Inflammatory macrophage (primary cell): ENCODE measurements at regions not wholly inside any gene's neighbourhood (a gene's known extent, or its start where the extent isn't known, plus 50 kb on each side); places are given as distances from the start of the nearest gene placed in this dataset.

ENCODE experiments used
- DNase-seq, 2 donors: peaks; one replicate each; pipeline ENCODE4 v3.0.0-alpha.2; 2020 to 2022

DNA sequence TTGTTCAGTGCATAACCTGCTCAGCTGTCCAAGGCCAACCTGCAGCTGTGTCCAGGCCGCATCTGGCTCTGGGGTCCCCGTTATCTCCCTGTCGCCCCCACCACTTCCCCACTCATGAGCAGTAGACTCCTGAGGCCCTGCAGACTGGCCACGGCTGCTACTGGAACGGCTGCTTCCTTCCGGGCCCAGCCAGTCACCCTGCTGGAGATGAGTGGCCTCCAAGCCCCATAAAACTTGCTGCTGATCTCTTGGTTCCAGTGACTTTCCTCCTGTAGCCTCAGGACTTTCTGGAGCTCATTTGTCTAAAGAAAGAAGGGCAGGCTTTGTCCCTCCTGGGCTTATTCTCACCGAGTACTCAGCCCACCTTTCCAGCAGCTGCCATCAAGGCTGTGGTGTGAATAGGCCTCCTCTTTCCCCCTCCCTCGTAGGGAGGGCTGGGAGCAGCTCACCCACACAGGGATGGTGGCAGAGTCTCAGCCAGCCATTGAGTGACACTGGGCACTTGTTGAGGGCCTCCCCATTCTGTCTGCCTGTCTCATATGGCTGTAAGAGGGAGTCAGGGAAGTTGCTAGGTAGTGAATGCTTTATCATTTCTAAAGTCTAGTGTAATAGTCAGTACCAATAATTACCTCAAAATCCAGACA, 257.3 kb downstream of the MYCN start:
- DNase-seq = no peak

DNA sequence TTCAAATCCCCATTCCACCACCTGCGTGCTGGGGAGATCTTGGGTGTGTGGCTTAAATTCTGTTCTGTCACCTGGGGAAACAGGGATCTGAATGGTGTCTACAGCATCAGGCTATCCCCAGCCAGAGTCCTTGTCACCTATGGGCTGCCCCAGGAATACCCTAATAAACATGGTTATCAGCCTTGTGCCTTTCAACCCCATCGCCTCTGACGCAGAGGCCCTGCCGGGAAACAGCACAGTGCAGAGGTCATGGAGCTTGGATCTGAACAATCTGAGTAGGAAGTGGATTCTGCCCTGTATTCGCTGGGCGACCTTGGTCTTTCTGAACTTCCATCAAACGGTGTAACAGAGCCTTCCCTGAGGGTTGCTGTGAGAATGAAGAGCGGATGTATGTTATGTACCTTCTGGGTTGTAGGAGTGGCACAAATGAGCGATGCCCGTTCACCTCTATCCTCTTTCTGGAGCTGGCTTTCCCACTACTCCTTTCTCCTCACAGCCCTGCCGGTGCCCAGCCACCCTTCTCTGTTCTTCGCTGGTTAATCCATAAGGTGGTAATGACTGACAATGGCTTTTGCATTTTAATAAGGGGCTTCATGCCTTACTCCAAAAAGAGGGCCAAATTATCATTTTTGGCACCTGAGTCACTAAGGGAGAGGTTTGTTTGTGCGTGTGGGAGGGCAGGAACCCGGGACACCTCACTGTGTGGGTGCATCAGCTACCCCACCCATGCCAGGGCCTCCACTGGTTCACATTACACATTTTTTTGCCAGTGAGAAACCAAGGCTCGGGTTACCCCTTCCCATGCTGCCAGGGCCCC, 256.5 kb downstream of the MYCN start:
- no peak for DNase-seq

DNA sequence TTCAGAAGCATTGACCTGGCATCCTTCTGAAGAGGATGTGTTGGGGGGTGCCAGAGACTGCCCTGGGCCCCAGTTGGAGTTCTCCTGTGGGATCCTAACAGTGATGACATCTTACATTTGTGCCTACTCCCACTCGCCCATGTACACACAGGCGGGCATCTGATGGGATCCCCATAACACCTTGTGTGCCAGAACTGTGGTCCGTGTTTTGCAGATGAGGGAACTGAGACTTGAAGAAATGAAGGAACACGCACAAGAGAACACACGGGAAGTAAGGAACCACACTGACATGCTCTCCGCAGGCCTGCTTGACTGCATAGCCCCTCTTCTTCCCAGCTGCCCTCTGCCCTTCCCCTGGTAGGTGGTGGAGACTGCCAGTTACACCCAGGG, 255.3 kb downstream of the MYCN start:
- DNase-seq = no peak

DNA sequence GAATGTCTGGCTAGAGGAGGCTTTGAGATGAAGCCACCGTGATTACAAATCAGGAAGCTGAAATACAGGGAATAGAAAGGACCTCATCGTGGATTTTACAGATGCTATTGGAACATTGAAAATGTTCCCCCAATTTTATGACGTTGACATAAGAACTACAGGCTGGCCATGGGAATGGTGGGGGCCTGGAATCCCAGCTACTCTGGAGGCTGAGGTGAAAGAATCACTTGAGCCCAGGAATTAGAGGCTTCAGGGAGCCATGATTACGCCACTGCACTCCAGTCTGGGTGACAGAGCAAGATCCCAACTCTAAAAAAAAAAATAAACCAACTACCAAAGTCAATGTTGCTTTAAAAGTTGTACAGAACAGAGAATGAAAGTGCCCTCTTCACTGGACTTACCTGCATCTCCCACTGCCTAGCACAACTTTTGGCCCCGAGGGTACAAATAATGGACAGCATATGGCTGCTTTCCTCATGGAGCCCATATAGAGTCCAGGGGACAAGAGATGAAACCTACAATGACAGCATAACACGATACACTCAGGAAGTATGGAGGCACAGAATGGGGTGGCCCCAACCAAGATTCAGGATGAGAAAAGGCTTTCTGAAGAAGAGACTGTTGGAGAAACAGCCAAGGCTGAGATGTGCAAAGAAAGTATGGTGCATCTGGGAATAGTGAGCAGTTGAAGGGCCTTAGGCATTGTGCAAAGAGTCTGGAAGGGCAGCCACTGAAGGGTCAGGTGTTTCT, 254.8 kb downstream of the MYCN start:
- no peak for DNase-seq

DNA sequence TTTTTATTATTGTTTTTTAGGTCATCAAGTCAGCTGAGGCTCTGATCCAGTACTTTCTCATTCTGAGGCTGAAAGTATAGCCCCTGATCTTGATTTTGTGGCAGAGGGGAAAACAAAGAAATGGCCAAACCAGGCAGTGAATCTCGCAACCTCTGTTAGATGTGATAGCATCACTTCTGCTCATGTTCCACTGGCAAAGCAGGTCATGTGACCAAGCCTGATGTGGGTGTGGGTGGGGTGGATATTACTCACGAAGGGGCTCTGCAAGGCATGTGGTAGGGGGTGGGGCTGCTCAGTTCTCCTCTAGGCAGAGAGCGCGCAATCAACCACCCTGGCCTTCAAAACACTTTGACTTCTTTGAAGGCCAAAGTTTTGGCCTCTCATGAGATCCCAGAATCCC, 254.2 kb downstream of the MYCN start:
- DNase-seq = peak in 1 of 2 donors; percentile 24

DNA sequence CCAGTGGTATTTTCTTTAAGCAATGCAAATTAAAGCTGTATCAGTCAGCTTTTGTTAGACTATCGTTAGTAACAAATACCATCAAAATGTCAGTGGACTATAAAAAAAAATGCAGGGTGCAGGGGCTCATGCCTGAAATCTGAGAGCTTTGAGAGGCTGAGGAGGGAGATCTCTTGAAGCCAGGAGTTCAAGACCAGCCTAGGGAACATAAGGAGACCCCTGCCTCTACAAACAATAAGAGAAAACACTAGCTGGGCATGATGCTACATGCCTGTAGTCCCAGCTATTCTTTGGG, 253.7 kb downstream of the MYCN start:
- DNase-seq = no peak

DNA sequence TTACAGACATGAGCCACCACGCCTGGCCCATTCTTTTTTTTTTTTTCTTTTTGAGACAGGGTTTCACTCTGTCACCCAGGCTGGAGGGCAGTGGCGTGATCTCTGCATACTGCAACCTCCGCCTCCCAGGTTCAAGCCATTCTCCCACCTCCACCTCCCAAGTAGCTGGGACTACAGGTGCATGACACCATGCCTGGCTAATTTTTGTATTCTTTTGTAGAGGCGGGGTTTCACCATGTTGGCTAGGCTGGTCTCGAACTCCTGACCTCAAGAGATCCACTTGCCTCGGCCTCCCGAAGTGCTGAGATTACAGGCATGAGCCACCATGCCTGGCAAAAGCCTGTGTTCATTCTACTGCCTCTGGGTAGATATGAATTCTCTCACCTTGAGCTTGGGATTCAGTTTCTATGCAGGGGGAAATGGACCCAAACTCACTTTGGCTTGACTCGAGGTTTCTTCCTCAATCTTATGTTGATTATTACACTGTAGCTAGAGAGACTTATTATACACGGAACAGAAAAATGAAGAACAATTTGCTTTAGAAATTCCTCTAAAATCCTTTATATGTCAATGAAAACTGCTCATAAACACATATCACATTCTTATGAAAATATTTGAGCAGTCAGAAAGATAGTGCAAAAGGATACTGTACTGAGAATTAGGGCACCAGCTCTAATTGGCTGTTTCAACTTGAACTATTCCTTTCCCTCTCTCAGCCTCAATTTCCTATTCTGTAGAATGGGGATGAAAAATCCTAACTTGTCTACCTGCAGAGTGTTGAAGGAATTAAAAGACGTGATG, 252.3 kb downstream of the MYCN start:
- DNase-seq = no peak

DNA sequence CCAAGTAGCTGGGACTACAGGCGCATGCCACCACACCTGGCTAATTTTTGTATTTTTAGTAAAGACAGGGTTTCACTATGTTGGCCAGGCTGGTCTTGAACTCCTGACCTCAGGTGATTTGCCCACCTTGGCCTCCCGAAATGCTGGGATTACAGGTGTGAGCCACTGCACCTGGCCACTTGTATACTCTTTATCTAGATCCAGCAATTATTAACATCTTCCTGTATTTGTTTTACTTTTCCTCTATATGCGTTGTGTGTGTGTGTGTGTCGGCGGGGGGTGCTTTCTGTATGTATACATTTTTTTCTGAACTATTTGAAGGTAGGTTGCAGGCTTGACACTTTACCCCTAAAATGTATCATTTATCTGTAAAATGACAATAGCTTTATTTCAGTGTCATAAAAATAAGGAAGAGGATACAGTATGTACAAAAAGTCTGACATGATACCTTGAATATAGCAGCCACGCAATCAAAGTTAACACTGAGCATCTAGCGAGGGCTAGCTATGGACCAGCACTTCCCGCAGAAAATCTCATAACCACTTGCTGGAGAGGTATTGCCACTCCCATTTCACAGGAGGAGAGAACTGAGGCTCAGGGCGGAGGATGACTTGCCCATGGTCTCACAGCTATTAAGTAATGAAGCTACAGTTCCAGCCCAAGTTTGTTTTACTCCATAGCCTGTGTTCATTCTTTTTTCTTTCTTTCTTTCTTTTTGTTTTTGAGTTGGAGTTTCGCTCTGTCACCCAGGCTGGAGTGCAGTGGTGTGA, 251.3 kb downstream of the MYCN start:
- no peak for DNase-seq

DNA sequence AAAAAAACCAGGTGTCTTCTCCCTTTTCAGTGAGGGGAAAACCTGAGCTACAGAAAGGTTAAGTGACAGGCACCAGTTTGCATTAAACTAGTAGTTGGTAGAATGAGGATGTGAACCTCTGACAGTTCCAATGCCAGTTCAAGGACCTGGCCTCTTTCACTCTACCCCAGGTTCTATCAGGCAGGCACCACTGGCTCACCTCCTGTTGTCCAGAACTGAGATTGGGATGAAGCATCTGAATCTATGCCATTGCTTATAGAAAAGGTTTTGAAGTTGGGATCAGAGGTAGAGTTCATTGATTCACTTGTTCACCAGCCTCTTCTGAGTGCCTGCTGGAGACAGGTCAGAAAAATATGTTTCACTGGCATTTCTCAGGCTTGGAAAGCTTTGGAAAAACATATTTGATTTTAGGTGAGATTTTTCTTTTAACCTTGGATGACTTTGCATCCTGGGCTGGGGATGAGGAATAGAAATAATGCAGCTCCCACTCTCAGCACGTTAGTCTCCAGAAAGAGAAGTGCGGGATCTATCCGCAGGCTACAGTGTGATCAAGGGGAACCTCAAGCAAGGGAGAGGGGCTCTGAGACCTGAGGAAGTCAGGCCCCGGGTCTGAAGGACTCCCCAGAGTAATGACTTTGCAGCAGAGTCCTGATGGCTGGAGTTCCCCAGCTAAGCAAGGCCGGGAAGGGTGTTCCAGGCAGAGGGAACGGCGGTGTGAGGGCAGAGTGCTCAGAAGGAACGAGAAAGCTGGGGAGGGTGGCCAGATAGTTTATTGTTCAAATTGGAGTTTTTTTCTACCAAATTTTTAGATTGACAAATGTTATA, 250.3 kb downstream of the MYCN start:
- DNase-seq = no peak

DNA sequence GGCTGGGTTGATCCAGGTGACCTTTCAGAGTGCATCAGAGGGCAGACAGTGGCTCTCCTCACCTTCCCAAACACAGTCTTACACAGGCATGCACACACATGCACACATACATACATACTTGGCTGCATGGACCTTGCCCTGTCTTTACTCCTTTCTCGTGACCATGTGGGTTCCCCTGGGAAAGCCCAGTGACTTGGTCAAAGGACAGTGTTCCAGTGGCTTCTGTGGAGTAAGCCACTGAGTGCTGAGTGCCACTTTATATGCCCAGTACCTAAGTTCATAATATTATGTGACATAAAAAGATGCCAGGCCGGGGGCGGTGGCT, 249.4 kb downstream of the MYCN start:
- no peak for DNase-seq

DNA sequence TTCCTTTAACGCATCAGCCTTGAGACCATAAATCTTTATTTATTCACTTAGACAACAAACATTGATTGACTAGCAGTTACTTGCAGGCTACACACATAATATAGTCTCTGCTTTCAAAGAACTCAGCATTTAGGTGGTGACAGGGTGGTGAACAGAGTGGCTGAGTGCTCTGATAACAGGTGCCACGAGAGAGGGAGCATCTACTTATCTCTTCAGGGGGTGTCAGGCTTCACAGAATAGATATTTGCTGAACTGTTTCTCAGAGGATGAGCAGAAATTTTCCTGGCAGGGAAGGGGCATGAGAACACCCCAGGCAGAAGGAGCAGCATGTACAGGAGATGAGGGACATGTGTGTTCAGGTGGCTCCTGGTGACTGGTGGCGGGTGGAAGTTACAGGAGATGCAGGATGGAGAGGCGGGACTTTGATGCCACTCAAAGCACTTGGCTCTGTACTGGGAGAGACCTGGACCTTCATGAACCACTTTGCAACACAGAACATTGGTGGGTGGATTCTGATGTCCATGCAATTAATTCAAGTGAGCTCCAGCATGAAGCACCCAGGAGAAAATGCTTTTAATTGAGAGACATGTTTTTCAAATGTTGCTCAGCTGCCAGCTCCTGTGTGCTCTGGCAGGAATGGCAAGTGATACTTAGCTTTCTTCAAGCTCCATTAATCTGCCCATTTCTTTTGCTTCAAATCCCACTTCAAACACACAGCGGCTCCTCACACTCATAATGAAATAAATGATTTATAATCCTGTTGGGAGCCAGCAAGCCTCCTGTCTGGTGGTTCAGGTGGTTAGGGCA, 248.9 kb downstream of the MYCN start:
- no peak for DNase-seq

DNA sequence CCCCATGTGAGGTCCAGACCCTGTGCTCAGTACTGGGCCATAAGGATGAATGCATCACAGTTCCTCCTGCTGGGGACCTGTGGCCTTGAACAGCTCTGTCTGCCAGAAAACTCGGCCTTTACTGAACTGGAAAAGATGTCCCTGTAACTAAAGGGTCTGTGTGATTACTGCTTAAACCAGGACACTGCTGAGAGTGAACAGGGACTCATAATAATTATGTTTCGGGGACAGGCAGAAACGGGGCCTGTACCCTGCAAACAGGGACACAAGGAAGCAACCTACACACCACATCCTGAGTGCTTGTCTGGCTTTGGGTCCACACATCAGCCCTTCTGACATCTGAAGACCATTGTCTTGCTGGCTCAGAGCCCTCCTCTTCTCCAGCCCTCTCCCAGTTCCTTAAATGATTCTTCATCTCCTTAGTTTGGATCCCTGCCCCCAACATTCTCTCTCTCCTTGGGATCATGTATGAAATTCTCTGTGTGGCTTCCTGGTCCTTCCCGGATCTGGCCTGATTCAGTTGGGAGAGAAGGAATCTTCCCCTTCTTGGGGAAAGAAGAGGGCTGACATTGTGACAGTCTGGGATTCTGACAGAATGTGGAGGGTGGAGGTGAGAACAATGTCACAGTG, 248.0 kb downstream of the MYCN start:
- DNase-seq = no peak

DNA sequence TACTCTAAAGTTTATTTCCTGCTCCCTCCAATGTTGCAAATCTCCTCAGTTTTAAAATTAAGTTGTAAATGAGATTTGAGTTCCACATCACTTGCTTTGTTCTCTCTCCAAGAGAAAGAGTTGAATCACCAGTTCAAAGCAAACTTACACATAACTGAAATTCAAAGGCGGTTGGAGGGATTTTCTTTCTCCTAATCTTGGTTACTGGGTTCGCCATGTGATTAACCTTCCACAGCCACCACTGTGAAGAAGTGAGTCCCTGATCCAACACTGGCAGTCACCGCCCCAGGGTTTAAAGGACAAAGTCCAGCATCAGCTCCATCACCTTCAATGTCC, 247.1 kb downstream of the MYCN start:
- no peak for DNase-seq

DNA sequence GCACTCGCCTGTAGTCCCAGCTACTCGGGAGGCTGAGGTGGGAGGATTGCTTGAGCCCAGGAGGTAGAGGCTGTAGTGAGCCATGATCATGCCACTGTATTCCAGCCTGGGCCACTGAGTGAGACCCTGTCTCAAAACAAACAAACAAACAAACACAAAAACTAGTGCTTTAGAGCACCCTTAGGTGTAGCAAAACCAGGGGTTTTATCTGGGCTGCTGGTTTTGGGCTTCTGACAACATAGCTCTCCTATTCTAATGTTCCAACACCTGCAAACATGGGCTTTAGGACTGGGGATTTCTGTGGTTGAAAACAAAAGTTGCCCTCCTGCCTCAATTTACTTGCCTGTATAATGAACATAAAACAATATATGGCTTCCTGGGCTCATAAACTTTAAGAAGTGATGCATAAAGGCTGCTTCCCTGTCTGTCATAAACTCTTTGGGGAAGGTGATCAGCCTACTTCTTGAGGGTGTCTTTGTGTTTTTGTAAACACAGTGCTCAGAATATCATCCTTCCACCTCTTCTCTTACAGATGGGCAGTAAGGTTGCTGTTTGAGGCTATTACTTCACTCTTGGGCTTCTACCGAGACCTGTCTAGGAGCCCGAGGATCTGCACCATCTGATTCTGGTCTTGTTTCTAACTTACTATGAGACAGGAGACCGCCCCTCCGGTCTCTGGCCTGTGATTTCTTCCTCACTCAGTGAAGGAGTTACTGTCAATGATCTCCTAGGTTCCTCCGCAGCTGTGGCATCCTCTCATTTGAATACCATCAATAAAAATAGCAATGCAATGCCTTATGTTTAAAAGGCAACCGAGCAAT, 246.5 kb downstream of the MYCN start:
- DNase-seq = no peak

DNA sequence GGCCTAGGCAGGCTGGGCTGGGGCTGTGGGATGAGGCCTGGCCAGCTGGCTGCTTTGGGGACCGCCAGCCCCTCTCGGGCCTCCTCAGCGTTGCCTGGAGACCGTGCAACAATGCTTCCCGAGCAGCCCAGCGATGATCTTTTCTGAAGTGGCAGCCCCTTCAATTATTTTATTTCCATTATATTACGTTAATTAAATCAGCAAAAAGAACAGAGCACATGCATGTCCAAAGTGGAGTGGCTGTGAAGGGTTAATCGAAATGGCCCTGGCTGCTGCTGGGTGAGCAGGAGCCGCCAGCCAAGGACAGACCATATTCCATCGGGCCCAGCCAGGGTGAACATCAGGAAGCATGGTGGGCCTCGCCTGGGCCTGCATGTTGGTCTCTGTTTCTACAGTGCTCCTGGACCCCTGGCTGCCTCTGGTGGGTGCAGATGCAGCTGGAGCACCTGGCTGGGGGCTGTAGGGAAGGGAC, 245.5 kb downstream of the MYCN start:
- no peak for DNase-seq

DNA sequence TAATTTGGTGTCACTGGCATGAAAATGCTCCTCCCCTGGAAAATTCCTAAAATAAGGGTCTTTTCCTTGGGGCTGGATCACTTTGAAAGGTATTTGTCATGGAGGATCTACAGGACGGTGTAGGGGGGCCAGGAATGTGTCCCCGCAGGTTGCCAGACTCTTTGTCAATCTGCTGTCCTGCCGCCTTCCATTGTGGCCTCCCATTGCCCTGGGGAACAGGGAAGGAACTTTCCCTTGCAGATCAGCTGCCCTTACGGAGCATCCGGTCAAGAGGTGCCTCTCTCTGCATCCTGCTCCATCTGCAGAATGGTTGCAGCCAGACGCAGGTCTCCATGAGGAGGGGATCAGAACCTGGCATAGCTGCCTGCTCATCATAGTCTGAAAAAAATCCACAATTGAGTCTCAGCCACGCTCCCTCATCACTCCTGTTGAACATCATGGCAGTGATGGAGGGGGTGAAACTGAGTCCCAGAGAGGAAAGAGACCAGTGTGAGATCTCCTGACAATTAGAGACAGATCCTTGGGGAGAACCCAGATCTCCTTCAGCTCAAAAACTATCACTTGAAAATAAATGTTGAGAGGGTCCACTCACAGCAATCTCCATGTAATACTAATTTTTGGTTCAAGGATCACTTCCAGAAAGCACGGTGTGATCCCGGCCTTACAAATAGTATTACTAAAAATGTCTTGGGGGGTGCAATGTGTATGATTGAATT, 244.8 kb downstream of the MYCN start:
- DNase-seq = no peak

DNA sequence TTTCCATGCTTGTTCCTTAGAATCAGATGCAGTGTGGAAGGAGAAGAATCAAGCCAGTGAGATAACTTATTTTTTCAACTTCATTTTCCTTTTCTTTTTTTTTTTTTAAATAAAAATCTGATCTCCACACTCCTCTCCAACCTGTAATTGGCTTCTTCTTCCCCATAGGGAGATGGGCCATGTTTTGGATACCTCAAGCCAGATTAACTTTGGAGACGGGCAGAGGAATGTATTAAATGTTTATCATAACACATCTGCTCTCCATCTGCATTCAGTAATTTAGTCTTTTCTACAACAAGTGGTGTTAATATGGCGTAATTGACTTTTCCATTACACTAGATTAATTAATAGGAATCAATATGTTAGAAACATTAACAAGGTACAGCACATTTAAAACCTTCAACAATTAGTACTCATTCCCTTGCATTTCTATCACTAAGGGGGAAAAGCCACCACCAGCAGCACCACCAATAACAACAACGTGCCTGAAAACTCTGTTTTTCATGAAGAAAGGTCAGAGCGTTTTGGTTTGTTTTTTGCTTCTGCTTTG, 244.1 kb downstream of the MYCN start:
- DNase-seq = no peak

DNA sequence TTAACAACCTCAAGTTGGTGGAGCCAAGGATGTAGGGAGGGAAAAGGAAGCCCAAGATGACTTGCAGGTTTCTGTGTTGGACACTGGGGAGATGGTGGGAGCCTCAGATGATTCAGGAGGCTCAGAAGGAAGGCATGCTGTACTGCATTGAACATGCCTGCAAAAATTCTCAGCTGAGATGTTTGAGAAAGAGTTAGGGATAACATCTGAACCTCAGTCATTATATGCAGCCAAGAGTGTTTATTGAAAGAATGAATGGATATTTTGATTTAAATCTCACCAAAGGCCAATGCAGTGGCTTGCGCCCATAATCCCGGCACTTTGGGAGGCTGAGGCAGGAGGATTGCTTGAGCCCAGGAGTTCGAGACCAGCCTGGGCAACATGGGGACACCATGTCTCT, 243.0 kb downstream of the MYCN start:
- DNase-seq = no peak
